H1 (cell line): ENCODE measurements at regions not wholly inside any gene's neighbourhood (a gene's known extent, or its start where the extent isn't known, plus 50 kb on each side); places are given as distances from the start of the nearest gene placed in this dataset.
"Not testable (repeated sequence)": the region's sequence is repeated elsewhere in the genome, so short reads cannot be mapped to it uniquely, and the experiment has no call there.

Source experiments
- CTCF ChIA-PET: fragments of 300-600 bp; sonication (Branson Sonifier 250); formaldehyde crosslinking; loops from one replicate; lab custom pipeline; 2021; ENCODE audit not compliant: partially characterized antibody; lab: Charles Lee
- POLR2A ChIA-PET: fragments of 300-600 bp; sonication (Branson Sonifier 250); formaldehyde crosslinking; loops from one replicate; lab custom pipeline; 2021; ENCODE audit warnings: inconsistent platforms; ENCODE audit not compliant: partially characterized antibody; lab: Charles Lee
- DNase-seq, 2 experiments: peaks; one replicate each; pipeline versions ENCODE4 v3.0.0 to v3.0.0-alpha.2; 2010 to 2022; ENCODE audit warnings: low spot score in 2 of 2, low read depth in 1 of 2, mixed read lengths in 1 of 2
- FAIRE-seq: peaks from 2 replicates; lab custom pipeline; 2011; peaks lifted over from hg19 to GRCh38; lab: Jason Lieb, UNC
- H2AFZ ChIP-seq: 2 replicates; pipeline ENCODE4 v1.8.1; 2012; ENCODE audit warnings: low read length, inconsistent platforms
- H2AK5ac ChIP-seq: 2 replicates; pipeline ENCODE4 v1.6.1; 2013; ENCODE audit warnings: low read depth, low read length
- H2BK120ac ChIP-seq: replicated peaks from 2 replicates; pipeline ENCODE3; 2013; ENCODE audit warnings: low read depth, low read length, inconsistent platforms
- H2BK12ac ChIP-seq: 2 replicates; pipeline ENCODE4 v1.6.1; 2013; ENCODE audit warnings: low read depth, low read length
- H2BK15ac ChIP-seq: 2 replicates; pipeline ENCODE4 v1.6.1; 2013; ENCODE audit warnings: low read length
- H2BK20ac ChIP-seq: 2 replicates; pipeline ENCODE4 v1.6.1; 2013; ENCODE audit warnings: low read length
- H2BK5ac ChIP-seq: 2 replicates; pipeline ENCODE4 v1.6.1; 2013; ENCODE audit warnings: low read depth, low read length
- H3K14ac ChIP-seq: 2 replicates; pipeline ENCODE4 v1.6.1; 2013; ENCODE audit warnings: inconsistent platforms; ENCODE audit not compliant: insufficient read length
- H3K18ac ChIP-seq: 2 replicates; pipeline ENCODE4 v1.6.1; 2013; ENCODE audit warnings: low read length; ENCODE audit errors: extremely low read depth
- H3K23ac ChIP-seq: 2 replicates; pipeline ENCODE4 v1.6.1; 2013; ENCODE audit warnings: inconsistent platforms; ENCODE audit not compliant: insufficient read length
- H3K23me2 ChIP-seq: 2 replicates; pipeline ENCODE4 v1.6.1; 2013; ENCODE audit warnings: low read depth, low read length
- H3K27ac ChIP-seq: 2 replicates; pipeline ENCODE4 v1.6.1; 2011; ENCODE audit warnings: low read depth, low read length, inconsistent platforms
- H3K27me3 ChIP-seq, 4 experiments: replicated peaks in 1 of 4; 1 replicate in 1 of 4; 2 replicates in 3 of 4; pipeline versions ENCODE4 v1.6.1 to v1.8.1; 2011 to 2013; ENCODE audit warnings: low read length in 3 of 4, mild to moderate bottlenecking in 3 of 4, inconsistent platforms in 2 of 4, mixed read lengths in 2 of 4, moderate library complexity in 1 of 4; ENCODE audit not compliant: control insufficient read depth in 3 of 4, insufficient read depth in 3 of 4; ENCODE audit errors: extremely low read depth in 1 of 4
- H3K36me3 ChIP-seq, 4 experiments: 2 replicates each; pipeline versions ENCODE4 v1.6.1 to v1.8.1; 2011 to 2013; ENCODE audit warnings: mild to moderate bottlenecking in 4 of 4, low read length in 3 of 4, moderate library complexity in 2 of 4, control low read depth in 1 of 4, inconsistent platforms in 1 of 4; ENCODE audit not compliant: insufficient read depth in 4 of 4, control insufficient read depth in 2 of 4
- H3K4ac ChIP-seq: replicated peaks from 2 replicates; pipeline ENCODE3; 2013; ENCODE audit warnings: low read length, low read depth, mixed read lengths, inconsistent platforms; ENCODE audit not compliant: insufficient read length
- H3K4me1 ChIP-seq, 4 experiments: replicated peaks in 1 of 4; 1 replicate in 1 of 4; 2 replicates in 3 of 4; pipeline versions ENCODE4 v1.6.1 to v1.8.1; 2011 to 2013; ENCODE audit warnings: low read length in 3 of 4, inconsistent platforms in 2 of 4, mixed read lengths in 1 of 4; ENCODE audit not compliant: insufficient read depth in 4 of 4, control insufficient read depth in 3 of 4
- H3K4me2 ChIP-seq, 2 experiments: 2 replicates each; pipeline versions ENCODE4 v1.6.1 to v1.8.1; 2011 to 2013; ENCODE audit warnings: low read depth in 2 of 2, low read length in 2 of 2, control low read depth in 1 of 2, inconsistent platforms in 1 of 2, mild to moderate bottlenecking in 1 of 2; ENCODE audit not compliant: insufficient read depth in 1 of 2
- H3K4me3 ChIP-seq, 4 experiments: fragments of 200-600, 300-600 bp in 1 of 4; sonication (generic), shearing (Covaris generic), sonication (Bioruptor Twin) in 1 of 4; 2 replicates each; pipeline versions ENCODE4 v1.5.1 to v1.8.1; 2011 to 2016; ENCODE audit warnings: low read length in 4 of 4, low read depth in 3 of 4, control low read depth in 2 of 4, inconsistent platforms in 2 of 4, mild to moderate bottlenecking in 2 of 4, mixed read lengths in 1 of 4, moderate library complexity in 1 of 4; ENCODE audit not compliant: insufficient read depth in 2 of 4; ENCODE audit errors: extremely low read depth in 1 of 4
- H3K56ac ChIP-seq: replicated peaks from 2 replicates; pipeline ENCODE3; 2013; ENCODE audit warnings: low read depth, mild to moderate bottlenecking, mixed read lengths, low read length, inconsistent platforms; ENCODE audit not compliant: insufficient read length
- H3K79me1 ChIP-seq: 2 replicates; pipeline ENCODE4 v1.6.1; 2013; ENCODE audit warnings: low read depth, low read length, control low read depth
- H3K79me2 ChIP-seq, 2 experiments: 2 replicates each; pipeline versions ENCODE4 v1.6.1 to v1.8.1; 2012 to 2013; ENCODE audit warnings: low read length in 2 of 2, mild to moderate bottlenecking in 2 of 2, inconsistent platforms in 1 of 2; ENCODE audit not compliant: insufficient read depth in 2 of 2, control insufficient read depth in 1 of 2
- H3K9ac ChIP-seq, 4 experiments: replicated peaks in 1 of 4; 1 replicate in 1 of 4; 2 replicates in 3 of 4; pipeline versions ENCODE4 v1.6.1 to v1.8.1; 2011 to 2013; ENCODE audit warnings: low read depth in 3 of 4, low read length in 3 of 4, control low read depth in 2 of 4, mild to moderate bottlenecking in 2 of 4, moderate library complexity in 2 of 4, inconsistent platforms in 1 of 4; ENCODE audit errors: extremely low read depth in 1 of 4
- H3K9me3 ChIP-seq, 2 experiments: 2 replicates each; pipeline versions ENCODE4 v1.6.1 to v1.8.1; 2012 to 2013; ENCODE audit warnings: mild to moderate bottlenecking in 2 of 2, moderate library complexity in 2 of 2, control low read depth in 1 of 2, inconsistent platforms in 1 of 2, low read depth in 1 of 2, low read length in 1 of 2, mixed read lengths in 1 of 2; ENCODE audit not compliant: insufficient read depth in 2 of 2
- H4K20me1 ChIP-seq, 2 experiments: replicated peaks in 1 of 2; 2 replicates each; pipeline versions ENCODE3 to v1.8.1; 2011 to 2013; ENCODE audit warnings: inconsistent platforms in 2 of 2, low read length in 2 of 2, mild to moderate bottlenecking in 1 of 2; ENCODE audit not compliant: insufficient read depth in 2 of 2, control insufficient read depth in 1 of 2
- H4K5ac ChIP-seq: 2 replicates; pipeline ENCODE4 v1.6.1; 2013; ENCODE audit warnings: low read length, low read depth, mixed read lengths, inconsistent platforms; ENCODE audit not compliant: insufficient read length
- H4K8ac ChIP-seq: 2 replicates; pipeline ENCODE4 v1.8.0; 2013; ENCODE audit warnings: mild to moderate bottlenecking, moderate library complexity, low read length, inconsistent platforms; ENCODE audit not compliant: insufficient read depth; ENCODE audit errors: extremely low read depth
- H4K91ac ChIP-seq: replicated peaks from 2 replicates; pipeline ENCODE3; 2013; ENCODE audit warnings: low read length, mixed read lengths, inconsistent platforms; ENCODE audit not compliant: insufficient read length
- WGBS, 2 experiments: shearing (Covaris generic) in 1 of 2; methylation state at CpG; one replicate each; pipeline versions ENCODE4 v1.1.6 to v1.1.7; 2013 to 2015; ENCODE audit warnings: low lambda C conversion rate in 2 of 2, mixed read lengths in 2 of 2, inconsistent platforms in 1 of 2, low coverage in 1 of 2, missing lambda C conversion rate in 1 of 2; ENCODE audit not compliant: insufficient replicate concordance in 2 of 2, insufficient coverage in 1 of 2, insufficient read length in 1 of 2; ENCODE audit errors: extremely low coverage in 1 of 2, missing lambda C conversion rate in 1 of 2; 5-methylcytosine and 5-hydroxymethylcytosine counted together

- H2BK15ac ChIP-seq, H3K4me3 ChIP-seq, H3K14ac ChIP-seq, H2BK12ac ChIP-seq, POLR2A ChIA-PET, H4K91ac ChIP-seq, H4K5ac ChIP-seq, H2BK5ac ChIP-seq, H2AFZ ChIP-seq, H3K27me3 ChIP-seq, H2BK20ac ChIP-seq, H3K4ac ChIP-seq, H3K36me3 ChIP-seq, H3K79me1 ChIP-seq, H3K23ac ChIP-seq, H3K4me1 ChIP-seq, H3K9ac ChIP-seq, H2AK5ac ChIP-seq, H3K79me2 ChIP-seq, H3K9me3 ChIP-seq, FAIRE-seq, H3K23me2 ChIP-seq, H3K56ac ChIP-seq, H2BK120ac ChIP-seq, H4K20me1 ChIP-seq, H4K8ac ChIP-seq, H3K4me2 ChIP-seq, H3K18ac ChIP-seq, CTCF ChIA-PET, H3K27ac ChIP-seq, DNase-seq: not testable (repeated sequence)
- no CpG with 5 or more reads among the region's 4 CpGs for WGBS, 2 experiments
Measured at GRCh38 chrY:21979106-21979505, 61.3 kb upstream of the RBMY1E start.

- H3K36me3 ChIP-seq, DNase-seq, H2BK12ac ChIP-seq, POLR2A ChIA-PET, H3K14ac ChIP-seq, H2BK15ac ChIP-seq, H3K56ac ChIP-seq, H4K20me1 ChIP-seq, H3K79me2 ChIP-seq, H3K4me1 ChIP-seq, H3K4me3 ChIP-seq, H2BK20ac ChIP-seq, FAIRE-seq, H3K4ac ChIP-seq, H3K27ac ChIP-seq, H3K23me2 ChIP-seq, H4K8ac ChIP-seq, H4K5ac ChIP-seq, H4K91ac ChIP-seq, H2AFZ ChIP-seq, H3K18ac ChIP-seq, CTCF ChIA-PET, H2BK120ac ChIP-seq, H3K4me2 ChIP-seq, H3K9ac ChIP-seq, H2BK5ac ChIP-seq, H3K79me1 ChIP-seq, H2AK5ac ChIP-seq, H3K27me3 ChIP-seq, H3K9me3 ChIP-seq, H3K23ac ChIP-seq: not testable (repeated sequence)
- WGBS, 2 experiments: no CpG with 5 or more reads among the region's 2 CpGs
Measured at GRCh38 chrY:21978204-21978603, 60.4 kb upstream of the RBMY1E start.
